Pancreas (tissue), 10 donors: ENCODE measurements at regions not wholly inside any gene's neighbourhood (a gene's known extent, or its start where the extent isn't known, plus 50 kb on each side); places are given as distances from the start of the nearest gene placed in this dataset.

Experiments used
- ATAC-seq, 4 donors: fragments of 200-7000 bp; cut with Tn5 transposase; one replicate each; pipeline versions ENCODE4 v1.8.0 to v1.9.1; 2020; ENCODE audit warnings: mild to moderate bottlenecking in 4 of 4, moderate library complexity in 4 of 4
- DNase-seq, 6 donors: peaks; one replicate each; pipeline ENCODE4 v3.0.0-alpha.2; 2020
- FAIRE-seq: peaks from 2 replicates; lab custom pipeline; 2012; peaks lifted over from hg19 to GRCh38; lab: Jason Lieb, UNC
- H3K27ac ChIP-seq, 4 donors: fragments of 200-600 bp; sonication (generic); 1 replicate in 3 of 4; 2 replicates in 1 of 4; pipeline versions ENCODE4 v1.5.0 to v1.8.0; 2020
- H3K27me3 ChIP-seq, 4 donors: fragments of 200-600 bp; one replicate each; pipeline ENCODE4 v1.8.0; 2021
- H3K36me3 ChIP-seq, 3 donors: fragments of 200-600 bp; sonication (generic) in 1 of 3; one replicate each; pipeline versions ENCODE4 v1.5.0 to v1.8.0; 2020 to 2021
- H3K4me1 ChIP-seq, 3 donors: fragments of 200-600 bp; one replicate each; pipeline ENCODE4 v1.8.0; 2021
- H3K4me3 ChIP-seq, 4 donors: fragments of 200-600 bp; sonication (generic) in 2 of 4; one replicate each; pipeline versions ENCODE4 v1.5.0 to v1.8.0; 2020 to 2021
- H3K9me3 ChIP-seq, 4 donors: fragments of 200-600 bp; one replicate each; pipeline ENCODE4 v1.8.0; 2021
- WGBS, 2 donors: extraction: QIAGEN DNeasy Blood & Tissue Kit; methylation state at CpG; one replicate each; pipeline ENCODE4 v1.1.7; 2013; 5-methylcytosine and 5-hydroxymethylcytosine counted together
- intact Hi-C, 3 donors: fragments of 100-400 bp; cut with DNase I; formaldehyde crosslinking; loops; one replicate each; pipeline versions ENCODE4 v1.11.1 to v1.14.2; 2022
- TF ChIP-seq, protein P1 (sequence below), 4 donors: fragments of 200-600 bp; sonication (generic) in 3 of 4; IDR thresholded peaks; one replicate each; pipeline versions ENCODE4 v1.5.0 to v1.8.0; 2021; ENCODE audit warnings: antibody characterized with exemption in 4 of 4
- donor health status: healthy with polysubstance abuse.
- donor health status: DM: no; HTN: no; CAD: no; lungs with moderate emphysema.
- donor health status: DM: no; HTN: no; CAD: no.
- donor health status: control.
- donor health status: control.
- donor health status: Bipolar disorder and iron deficiency.
- donor health status: DM: yes; HTN: yes; CAD: no.
- donor health status: DM: no; HTN: no; CAD: no.
- donor health status: DM: no; HTN: no; CAD: no.
- donor health status: DM: yes; HTN: yes; CAD: no.

DNA sequence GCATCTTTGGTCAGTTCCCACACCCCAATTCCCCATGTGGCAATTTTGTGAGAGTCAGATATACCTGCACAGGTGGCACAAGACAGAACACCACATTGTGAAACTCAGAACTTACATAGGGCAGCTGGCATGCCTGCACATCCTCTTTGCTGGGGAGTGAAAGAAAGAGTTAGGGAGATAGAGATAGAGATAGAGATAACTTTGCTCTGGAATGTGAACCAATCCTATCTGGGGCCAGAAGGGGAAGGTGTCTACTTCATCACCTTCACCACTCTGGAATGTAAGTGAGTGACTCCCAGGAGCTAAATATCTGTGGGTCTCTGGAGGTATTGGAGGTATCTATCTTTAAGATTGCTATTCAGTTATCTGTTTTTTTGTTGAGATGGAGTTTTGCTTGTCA, 289.2 kb downstream of the OGFRL1 start:
- no peak for DNase-seq
- no peak overlapping the region for H3K4me3 ChIP-seq
- no peak for FAIRE-seq

DNA sequence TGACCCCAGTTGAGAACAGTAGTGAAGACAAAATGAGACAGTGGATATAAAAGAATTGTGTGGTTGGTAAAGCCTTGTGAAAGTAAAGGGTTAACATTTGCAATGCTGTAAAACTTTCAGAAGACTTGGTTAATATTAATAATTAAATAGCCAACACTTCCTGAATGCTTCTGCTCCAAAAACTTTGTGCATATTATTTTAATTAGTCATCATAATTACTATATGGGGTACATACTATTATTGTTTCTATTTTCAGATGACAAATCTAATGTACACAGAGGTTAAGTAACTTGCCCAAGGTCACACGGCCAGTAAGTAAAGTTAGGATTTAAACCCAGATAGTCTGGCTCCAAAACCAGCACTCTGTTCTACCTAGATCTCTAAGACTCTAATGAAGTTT, 291.3 kb downstream of the OGFRL1 start:
- FAIRE-seq (no peak), DNase-seq (no peak), ATAC-seq (peak in 3 of 4 donors; percentile 31 to 61 (median 46))
- no peak overlapping the region for H3K27ac ChIP-seq
- no peaks in the 10 kb centered on the region for H3K27me3 ChIP-seq
- 13 to 14% methylated on average over 1 of the region's 1 CpG for WGBS, 2 donors
- H3K36me3 ChIP-seq, result no peaks in the 10 kb centered on the region
- intact Hi-C loops, result no loop called here
- H3K4me3 ChIP-seq, result no peak overlapping the region
- peaks cover 9 to 12% (median 11%) of the 10 kb centered on the region in 3 donors for H3K4me1 ChIP-seq
- no peaks in the 10 kb centered on the region for H3K9me3 ChIP-seq
- TF ChIP-seq, protein P1, sequence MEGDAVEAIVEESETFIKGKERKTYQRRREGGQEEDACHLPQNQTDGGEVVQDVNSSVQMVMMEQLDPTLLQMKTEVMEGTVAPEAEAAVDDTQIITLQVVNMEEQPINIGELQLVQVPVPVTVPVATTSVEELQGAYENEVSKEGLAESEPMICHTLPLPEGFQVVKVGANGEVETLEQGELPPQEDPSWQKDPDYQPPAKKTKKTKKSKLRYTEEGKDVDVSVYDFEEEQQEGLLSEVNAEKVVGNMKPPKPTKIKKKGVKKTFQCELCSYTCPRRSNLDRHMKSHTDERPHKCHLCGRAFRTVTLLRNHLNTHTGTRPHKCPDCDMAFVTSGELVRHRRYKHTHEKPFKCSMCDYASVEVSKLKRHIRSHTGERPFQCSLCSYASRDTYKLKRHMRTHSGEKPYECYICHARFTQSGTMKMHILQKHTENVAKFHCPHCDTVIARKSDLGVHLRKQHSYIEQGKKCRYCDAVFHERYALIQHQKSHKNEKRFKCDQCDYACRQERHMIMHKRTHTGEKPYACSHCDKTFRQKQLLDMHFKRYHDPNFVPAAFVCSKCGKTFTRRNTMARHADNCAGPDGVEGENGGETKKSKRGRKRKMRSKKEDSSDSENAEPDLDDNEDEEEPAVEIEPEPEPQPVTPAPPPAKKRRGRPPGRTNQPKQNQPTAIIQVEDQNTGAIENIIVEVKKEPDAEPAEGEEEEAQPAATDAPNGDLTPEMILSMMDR (IDR thresholded peaks at IDR 0.05), result no peak

More for the DNA sequence above, 289.2 kb downstream of the OGFRL1 start:
- H3K27me3 ChIP-seq, result no peaks in the 10 kb centered on the region
- H3K36me3 ChIP-seq, result no peaks in the 10 kb centered on the region
- no peak overlapping the region for H3K27ac ChIP-seq
- H3K9me3 ChIP-seq, result no peaks in the 10 kb centered on the region
- ATAC-seq, result no peak
- intact Hi-C loops, result no loop called here
- peaks cover 9 to 12% (median 11%) of the 10 kb centered on the region in 3 donors for H3K4me1 ChIP-seq
- TF ChIP-seq, protein P1 (IDR thresholded peaks at IDR 0.05), result no peak

DNA sequence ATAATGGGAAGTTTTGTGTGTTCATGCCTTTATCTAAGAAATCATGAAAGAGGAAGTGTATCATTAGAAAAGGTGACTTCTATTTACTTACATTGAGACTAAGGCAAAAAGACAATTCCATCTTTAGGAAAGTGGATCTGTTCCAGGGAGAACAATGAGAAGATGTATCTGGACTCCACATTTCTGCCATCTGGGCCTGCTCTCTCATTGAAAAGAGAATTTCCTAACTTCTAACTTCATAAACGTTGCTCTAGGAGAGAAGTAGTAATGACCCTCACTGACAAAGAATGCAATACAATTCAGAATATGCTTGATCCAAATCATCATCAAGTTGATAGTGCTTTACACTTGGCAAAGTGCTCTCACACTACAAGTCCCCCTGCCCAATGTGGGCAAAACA, 294.2 kb downstream of the OGFRL1 start:
- Histone ChIP-seq H3K4me1 (peaks cover 9 to 12% (median 11%) of the 10 kb centered on the region in 3 donors), H3K9me3 (no peaks in the 10 kb centered on the region), H3K27ac (no peak overlapping the region), H3K4me3 (no peak overlapping the region), H3K36me3 (no peaks in the 10 kb centered on the region), H3K27me3 (no peaks in the 10 kb centered on the region)
- no peak for DNase-seq
- ATAC-seq, result no peak
- no peak for FAIRE-seq
- TF ChIP-seq, protein P1 (IDR thresholded peaks at IDR 0.05), result no peak
- 41 to 55% methylated on average over 1 of the region's 1 CpG for WGBS, 2 donors
- intact Hi-C loops, result no loop called here

DNA sequence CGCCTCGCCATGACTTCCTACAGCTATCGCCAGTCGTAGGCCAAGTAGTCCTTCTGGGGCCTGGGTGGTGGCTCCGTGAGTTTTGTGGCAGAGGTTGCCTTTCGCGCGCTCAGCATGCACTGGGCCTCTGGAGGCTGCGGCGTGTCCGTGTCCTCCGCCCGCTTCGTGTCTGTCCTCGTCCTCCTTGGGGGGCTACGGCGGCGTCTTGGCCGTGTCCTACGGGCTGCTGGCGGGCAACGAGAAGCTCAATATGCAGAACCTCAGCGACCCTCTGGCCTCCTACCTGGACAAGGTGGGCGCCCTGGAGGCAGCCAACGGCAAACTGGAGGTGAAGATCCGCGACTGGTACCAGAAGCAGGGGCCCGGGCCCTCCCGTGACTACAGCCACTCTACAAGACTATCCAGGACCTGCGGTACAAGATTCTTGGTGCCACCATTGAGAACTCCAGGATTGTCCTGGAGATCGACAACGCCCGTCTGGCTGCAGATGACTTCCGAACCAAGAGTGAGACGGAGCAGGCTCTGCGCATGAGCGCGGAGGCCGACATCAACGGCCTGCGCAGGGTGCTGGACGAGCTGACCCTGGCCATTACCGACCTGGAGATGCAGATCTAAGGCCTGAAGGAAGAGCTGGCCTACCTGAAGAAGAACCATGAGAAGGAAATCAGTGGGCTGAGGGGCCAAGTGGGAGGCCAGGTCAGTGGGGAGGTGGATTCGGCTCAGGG, 296.3 kb downstream of the OGFRL1 start:
- 96 to 98% methylated on average over 44 of the region's 44 CpGs for WGBS, 2 donors
- TF ChIP-seq, protein P1 (IDR thresholded peaks at IDR 0.05), result no peak
- Histone ChIP-seq H3K27me3 (no peaks in the 10 kb centered on the region), H3K27ac (no peak overlapping the region), H3K4me3 (no peak overlapping the region), H3K4me1 (peaks cover 3 to 6% (median 5%) of the 10 kb centered on the region in 3 donors), H3K36me3 (no peaks in the 10 kb centered on the region), H3K9me3 (no peaks in the 10 kb centered on the region)
- intact Hi-C loops, result no loop called here
- FAIRE-seq (no peak), ATAC-seq (no peak), DNase-seq (peak in 2 of 6 donors; percentile 20 to 54)

DNA sequence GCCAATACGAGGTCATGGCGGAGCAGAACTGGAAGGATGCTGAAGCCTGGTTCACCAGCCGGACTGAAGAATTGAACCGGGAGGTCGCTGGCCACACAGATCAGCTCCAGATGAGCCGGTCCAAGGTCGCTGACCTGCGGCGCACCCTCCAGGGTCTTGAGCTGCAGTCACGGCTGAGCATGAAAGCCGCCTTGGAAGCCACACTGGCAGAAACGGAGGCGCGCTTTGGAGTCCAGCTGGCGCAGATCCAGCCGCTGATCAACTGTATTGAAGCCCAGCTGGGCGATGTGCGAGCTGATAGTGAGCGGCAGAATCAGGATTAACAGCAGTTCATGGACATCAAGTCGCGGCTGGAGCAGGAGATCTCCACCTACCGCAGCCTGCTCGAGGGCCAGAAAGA, 296.9 kb downstream of the OGFRL1 start:
- DNase-seq (peak in 2 of 6 donors; percentile 27 to 69), FAIRE-seq (no peak), ATAC-seq (no peak)
- H3K9me3 ChIP-seq, result no peaks in the 10 kb centered on the region
- intact Hi-C loops, result no loop called here
- peaks cover 0 to under 1% (median 0%) of the 10 kb centered on the region in 3 donors for H3K4me1 ChIP-seq
- H3K27me3 ChIP-seq, result no peaks in the 10 kb centered on the region
- TF ChIP-seq, protein P1 (IDR thresholded peaks at IDR 0.05), result no peak
- 94 to 97% methylated on average over 23 of the region's 23 CpGs for WGBS, 2 donors
- H3K4me3 ChIP-seq, result no peak overlapping the region
- H3K27ac ChIP-seq, result no peak overlapping the region
- H3K36me3 ChIP-seq, result no peaks in the 10 kb centered on the region
